Psoas muscle (tissue), 7 donors: ENCODE measurements at regions not wholly inside any gene's neighbourhood (a gene's known extent, or its start where the extent isn't known, plus 50 kb on each side); places are given as distances from the start of the nearest gene placed in this dataset.

ENCODE experiments used
- ATAC-seq, 4 donors: fragments of 200-7000 bp; cut with Tn5 transposase; one replicate each; pipeline ENCODE4 v1.9.1; 2020; ENCODE audit warnings: moderate library complexity in 3 of 4, mild to moderate bottlenecking in 2 of 4
- DNase-seq, 2 donors: peaks; one replicate each; pipeline ENCODE4 v3.0.0-alpha.2; 2020
- H3K27ac ChIP-seq: fragments of 200-600 bp; one replicate; pipeline ENCODE4 v1.8.0; 2022
- H3K27me3 ChIP-seq, 3 donors: fragments of 200-600 bp in 1 of 3; one replicate each; pipeline versions ENCODE4 v1.6.1 to v1.8.0; 2013 to 2022; ENCODE audit warnings: low read length in 2 of 3, mild to moderate bottlenecking in 2 of 3, moderate library complexity in 1 of 3; ENCODE audit not compliant: insufficient read depth in 3 of 3
- H3K36me3 ChIP-seq, 2 donors: fragments of 200-600 bp in 1 of 2; one replicate each; pipeline versions ENCODE4 v1.6.1 to v1.8.0; 2013 to 2022; ENCODE audit warnings: low read depth in 1 of 2, mild to moderate bottlenecking in 1 of 2, moderate library complexity in 1 of 2; ENCODE audit not compliant: insufficient read depth in 1 of 2
- H3K4me1 ChIP-seq: fragments of 200-600 bp; one replicate; pipeline ENCODE4 v1.8.0; 2022
- H3K4me3 ChIP-seq: fragments of 200-600 bp; one replicate; pipeline ENCODE4 v1.8.0; 2022; ENCODE audit warnings: mild to moderate bottlenecking
- H3K9me3 ChIP-seq: fragments of 200-600 bp; one replicate; pipeline ENCODE4 v1.8.0; 2022
- WGBS, 3 donors: extraction: QIAGEN DNeasy Blood & Tissue Kit; methylation state at CpG; one replicate each; pipeline versions ENCODE4 v1.1.6 to v1.1.7; 2013; 5-methylcytosine and 5-hydroxymethylcytosine counted together
- intact Hi-C, 2 donors: fragments of 100-400 bp; cut with DNase I; formaldehyde crosslinking; loops; one replicate each; pipeline versions ENCODE4 v1.11.0 to v1.14.2; 2022
- TF ChIP-seq, protein P1 (sequence below): fragments of 200-600 bp; IDR thresholded peaks from one replicate; pipeline ENCODE4 v1.8.0; 2022; ENCODE audit warnings: antibody characterized with exemption
- donor health status: healthy with polysubstance abuse.
- donor health status: DM: no; HTN: no; CAD: no; lungs with moderate emphysema.
- donor health status: Bipolar disorder and iron deficiency.
- donor health status: healthy.
- donor health status: DM: yes; HTN: yes; CAD: no.
- donor health status: DM: no; HTN: no; CAD: no.
- donor health status: DM: yes; HTN: yes; CAD: no.

DNA sequence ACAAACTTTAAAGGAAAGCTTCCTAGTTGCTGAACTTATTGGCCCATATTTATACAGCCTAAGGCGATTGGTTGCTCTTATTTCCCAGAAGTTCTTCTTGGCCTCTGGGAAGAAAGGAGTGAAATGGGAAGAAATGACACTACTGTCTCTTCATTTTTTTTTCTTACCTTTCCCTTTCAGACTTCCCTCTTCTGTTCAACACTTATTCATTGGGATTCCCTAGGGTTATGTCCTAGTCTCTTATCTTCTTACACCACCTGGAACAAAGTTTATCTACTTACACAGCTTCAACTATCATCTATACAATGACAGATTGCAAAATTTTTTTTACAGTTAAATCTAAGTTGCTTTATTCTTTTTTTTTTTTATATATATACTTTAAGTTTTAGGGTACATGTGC lies 68.0 kb downstream of the SNX12 start:
- H3K36me3 ChIP-seq, result no peaks in the 10 kb centered on the region
- H3K27me3 ChIP-seq, result no peaks in the 10 kb centered on the region
- TF ChIP-seq, protein P1, sequence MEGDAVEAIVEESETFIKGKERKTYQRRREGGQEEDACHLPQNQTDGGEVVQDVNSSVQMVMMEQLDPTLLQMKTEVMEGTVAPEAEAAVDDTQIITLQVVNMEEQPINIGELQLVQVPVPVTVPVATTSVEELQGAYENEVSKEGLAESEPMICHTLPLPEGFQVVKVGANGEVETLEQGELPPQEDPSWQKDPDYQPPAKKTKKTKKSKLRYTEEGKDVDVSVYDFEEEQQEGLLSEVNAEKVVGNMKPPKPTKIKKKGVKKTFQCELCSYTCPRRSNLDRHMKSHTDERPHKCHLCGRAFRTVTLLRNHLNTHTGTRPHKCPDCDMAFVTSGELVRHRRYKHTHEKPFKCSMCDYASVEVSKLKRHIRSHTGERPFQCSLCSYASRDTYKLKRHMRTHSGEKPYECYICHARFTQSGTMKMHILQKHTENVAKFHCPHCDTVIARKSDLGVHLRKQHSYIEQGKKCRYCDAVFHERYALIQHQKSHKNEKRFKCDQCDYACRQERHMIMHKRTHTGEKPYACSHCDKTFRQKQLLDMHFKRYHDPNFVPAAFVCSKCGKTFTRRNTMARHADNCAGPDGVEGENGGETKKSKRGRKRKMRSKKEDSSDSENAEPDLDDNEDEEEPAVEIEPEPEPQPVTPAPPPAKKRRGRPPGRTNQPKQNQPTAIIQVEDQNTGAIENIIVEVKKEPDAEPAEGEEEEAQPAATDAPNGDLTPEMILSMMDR, result no peak
- 63 to 100% (median 66%) methylated on average over 1 of the region's 1 CpG for WGBS, 3 donors
- no peaks in the 10 kb centered on the region for H3K9me3 ChIP-seq
- DNase-seq (no peak), ATAC-seq (no peak)
- intact Hi-C loops, result no loop called here
- H3K4me3 ChIP-seq, result no peak overlapping the region
- H3K27ac ChIP-seq, result no peak overlapping the region
- no peaks in the 10 kb centered on the region for H3K4me1 ChIP-seq

DNA sequence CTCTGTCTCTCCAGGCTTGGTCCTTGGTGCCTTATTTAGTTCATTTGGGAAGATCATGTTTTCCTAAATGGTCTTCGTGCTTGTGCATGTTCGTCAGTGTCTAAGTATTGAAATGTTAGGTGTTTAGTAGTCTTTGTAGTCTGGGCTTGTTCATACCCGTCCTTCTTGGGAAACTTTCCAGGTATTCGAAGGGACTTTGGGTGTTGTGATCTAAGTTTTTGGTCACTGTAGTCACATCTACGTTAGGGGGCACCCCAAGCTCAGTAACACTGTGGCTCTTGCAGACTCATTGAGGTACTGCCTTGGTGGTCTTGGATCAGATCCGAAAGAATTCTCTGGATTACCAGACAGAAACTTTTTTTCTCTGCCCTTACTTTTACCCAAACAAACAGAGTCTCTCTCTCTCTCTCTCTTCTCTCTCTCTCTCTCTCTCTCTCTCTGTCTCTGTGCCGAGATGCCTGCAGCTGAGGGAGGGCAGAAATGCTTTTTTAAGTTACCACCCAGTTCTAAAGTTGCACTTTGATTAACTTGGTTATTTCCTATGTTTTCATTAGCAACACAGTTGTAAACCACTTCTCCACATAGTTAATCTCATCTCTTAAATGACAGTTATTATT lies 67.6 kb upstream of the SLC7A3 start:
- TF ChIP-seq, protein P1, result no peak
- ATAC-seq (no peak), DNase-seq (no peak)
- WGBS, 3 donors, result 10 to 16% (median 16%) methylated on average over 7 of the region's 7 CpGs
- no peaks in the 10 kb centered on the region for H3K4me1 ChIP-seq
- intact Hi-C loops, result loop anchor here in 1 of 2 donors (10.0 kb wide), 1 partner anchor 176 kb away; no protein-coding TSS in a partner anchor
- no peaks in the 10 kb centered on the region for H3K27me3 ChIP-seq
- H3K4me3 ChIP-seq, result no peak overlapping the region
- peaks cover 6% of the 10 kb centered on the region for H3K9me3 ChIP-seq
- no peak overlapping the region for H3K27ac ChIP-seq
- H3K36me3 ChIP-seq, result no peaks in the 10 kb centered on the region

DNA sequence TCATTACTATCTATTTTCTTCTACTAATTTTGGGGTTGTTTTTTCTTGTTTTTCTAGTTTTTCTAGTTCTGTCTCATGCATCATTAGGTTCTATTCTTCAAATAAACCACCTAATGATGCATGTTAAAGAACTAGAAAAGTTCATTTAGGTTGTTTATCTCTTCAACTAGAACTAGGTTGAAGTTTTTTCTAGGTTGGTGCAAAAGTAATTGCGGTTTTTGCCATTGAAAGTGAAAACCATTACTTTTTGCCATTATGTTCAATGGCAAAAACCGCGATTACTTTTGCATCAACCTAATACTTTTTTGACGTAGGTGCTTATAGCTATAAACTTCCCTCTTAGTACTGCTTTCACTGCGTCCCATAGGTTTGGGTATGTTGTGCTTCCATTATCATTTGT lies 64.4 kb upstream of the SLC7A3 start:
- 79 to 99% (median 97%) methylated on average over 5 of the region's 5 CpGs for WGBS, 3 donors
- H3K27ac ChIP-seq, result no peak overlapping the region

DNA sequence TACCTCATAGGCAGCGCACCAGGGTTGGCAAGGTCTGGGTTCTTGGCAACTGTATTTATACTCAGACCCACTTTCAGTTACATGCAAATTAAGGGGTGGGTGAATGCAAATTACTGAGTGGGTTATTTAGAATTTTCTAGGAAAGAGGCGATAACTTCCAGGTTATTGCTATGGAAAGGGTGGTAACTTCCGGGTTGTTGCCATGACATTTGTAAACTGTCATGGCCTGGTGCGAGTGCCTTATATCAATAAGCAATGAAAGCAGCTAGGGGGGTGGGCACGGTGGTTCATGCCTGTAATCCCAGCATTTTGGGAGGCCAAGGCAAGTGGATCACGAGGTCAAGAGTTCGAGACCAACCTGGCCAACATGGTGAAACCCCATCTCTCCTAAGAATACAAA lies 57.5 kb upstream of the SLC7A3 start:
- TF ChIP-seq, protein P1, result no peak
- H3K27me3 ChIP-seq, result peaks cover 0 to 3% (median 0%) of the 10 kb centered on the region in 3 donors
- no peaks in the 10 kb centered on the region for H3K4me1 ChIP-seq
- ATAC-seq (no peak), DNase-seq (no peak)
- no peak overlapping the region for H3K27ac ChIP-seq
- 90 to 94% (median 92%) methylated on average over 7 of the region's 7 CpGs for WGBS, 3 donors
- H3K36me3 ChIP-seq, result no peaks in the 10 kb centered on the region
- peaks cover 16% of the 10 kb centered on the region for H3K9me3 ChIP-seq
- no peak overlapping the region for H3K4me3 ChIP-seq
- intact Hi-C loops, result no loop called here

More for the DNA sequence above, 64.4 kb upstream of the SLC7A3 start:
- intact Hi-C loops, result loop anchor here in 1 of 2 donors (10.0 kb wide), 1 partner anchor 179 kb away; no protein-coding TSS in a partner anchor
- H3K4me3 ChIP-seq, result no peak overlapping the region
- DNase-seq, result no peak
- H3K27me3 ChIP-seq, result no peaks in the 10 kb centered on the region
- peaks cover 23% of the 10 kb centered on the region for H3K9me3 ChIP-seq
- H3K4me1 ChIP-seq, result no peaks in the 10 kb centered on the region
- no peak for ATAC-seq
- TF ChIP-seq, protein P1, result no peak
- no peaks in the 10 kb centered on the region for H3K36me3 ChIP-seq
